ACHN (cell line): ENCODE measurements at regions not wholly inside any gene's neighbourhood (a gene's known extent, or its start where the extent isn't known, plus 50 kb on each side); places are given as distances from the start of the nearest gene placed in this dataset.

Source experiments
- DNase-seq: peaks from one replicate; pipeline ENCODE4 v3.0.0-alpha.2; 2015
- in situ Hi-C: cut with HindIII; loops from 2 replicates; pipeline ENCODE4 v1.10.0; 2017; ENCODE audit warnings: low sequenced_read_pairs, low pct_ligation_motif_present, low pct_unique_long_range_greater_than_20kb

GRCh38 chr13:22091222-22091970 lies 420.5 kb downstream of the FGF9 start:
- no peak for DNase-seq
- in situ Hi-C loops, result no loop called here

GRCh38 chr13:22091971-22092300 lies 421.1 kb downstream of the FGF9 start:
- in situ Hi-C loops, result no loop called here
- DNase-seq, result no peak

- in situ Hi-C loops, result no loop called here
- DNase-seq, result no peak
Observed at GRCh38 chr13:22092791-22093560, 422.1 kb downstream of the FGF9 start.

- in situ Hi-C loops, result no loop called here
- no peak for DNase-seq
Observed at GRCh38 chr13:22095794-22096193, 424.9 kb downstream of the FGF9 start.

GRCh38 chr13:22099585-22099984 lies 428.7 kb downstream of the FGF9 start:
- DNase-seq, result no peak
- in situ Hi-C loops, result no loop called here

GRCh38 chr13:22102271-22102670 lies 431.4 kb downstream of the FGF9 start:
- DNase-seq, result no peak
- in situ Hi-C loops, result no loop called here

DNA sequence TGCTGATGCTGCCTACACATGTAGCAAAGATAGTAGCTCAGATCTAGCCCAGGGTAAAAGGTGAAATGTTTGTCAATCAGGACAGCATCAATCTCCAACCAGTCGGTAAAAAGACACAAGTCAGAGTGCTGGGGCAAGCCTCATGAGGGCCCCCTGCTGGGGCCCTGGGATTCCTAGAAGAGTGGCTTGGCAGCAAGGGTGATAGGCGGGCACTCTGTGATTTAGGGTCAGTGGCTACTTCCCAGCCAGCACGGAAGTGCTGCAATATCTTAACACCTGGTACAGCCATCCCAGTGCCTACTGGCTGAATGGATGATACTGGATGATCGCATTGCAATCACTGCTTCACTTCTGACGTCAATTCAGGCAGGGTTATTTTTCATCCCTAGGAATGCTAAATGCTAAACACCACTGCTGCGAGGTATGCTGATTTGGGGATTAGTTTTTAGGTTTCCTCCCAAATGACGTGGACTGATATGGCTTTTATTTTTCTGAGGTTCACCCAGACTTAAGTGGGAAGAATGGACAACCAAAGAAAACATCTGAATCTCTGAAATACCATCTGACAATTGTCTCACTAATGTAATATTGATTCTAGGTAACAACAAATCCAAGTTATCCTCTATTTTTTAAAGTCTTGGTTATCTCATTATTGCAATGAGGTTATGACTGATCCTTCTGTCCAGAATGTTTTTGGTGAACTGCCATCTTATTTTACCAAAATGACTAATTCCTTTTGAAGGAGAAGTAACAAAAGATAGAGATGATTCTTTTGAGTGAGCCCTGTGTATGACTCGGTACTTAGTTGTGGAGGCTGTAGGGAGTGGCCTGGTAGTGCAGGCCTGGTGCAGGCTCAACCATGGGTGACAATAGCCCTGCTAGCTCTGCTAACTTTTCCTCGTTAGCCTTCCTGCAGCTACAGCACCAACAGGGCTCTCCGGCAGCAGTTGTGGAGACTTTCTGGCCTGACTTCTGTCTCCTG lies 432.5 kb downstream of the FGF9 start:
- in situ Hi-C loops, result no loop called here
- no peak for DNase-seq

DNA sequence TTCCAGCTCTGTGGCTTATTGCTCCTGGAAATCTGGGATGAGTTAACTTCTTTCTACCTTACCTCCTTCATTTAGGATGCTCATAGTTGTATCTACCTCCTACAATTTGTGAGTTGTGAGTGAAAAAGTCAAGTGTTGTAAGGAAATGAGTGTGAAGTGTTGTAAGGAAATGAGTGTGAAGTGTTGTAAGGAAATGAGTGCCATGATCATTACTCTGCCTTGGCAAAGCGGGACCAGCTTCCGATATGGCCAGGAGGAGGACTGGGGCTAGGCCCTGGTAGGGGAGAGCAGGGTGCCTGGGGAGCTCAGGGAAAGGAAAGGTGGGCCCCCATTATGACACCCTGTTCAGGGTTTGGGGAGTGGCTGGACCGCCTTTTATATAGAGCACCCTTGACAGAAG lies 435.2 kb downstream of the FGF9 start:
- no peak for DNase-seq
- in situ Hi-C loops, result no loop called here

GRCh38 chr13:22107549-22107948 lies 436.7 kb downstream of the FGF9 start:
- no peak for DNase-seq
- in situ Hi-C loops, result no loop called here

GRCh38 chr13:22108283-22108942 lies 437.5 kb downstream of the FGF9 start:
- in situ Hi-C loops, result no loop called here
- no peak for DNase-seq

DNA sequence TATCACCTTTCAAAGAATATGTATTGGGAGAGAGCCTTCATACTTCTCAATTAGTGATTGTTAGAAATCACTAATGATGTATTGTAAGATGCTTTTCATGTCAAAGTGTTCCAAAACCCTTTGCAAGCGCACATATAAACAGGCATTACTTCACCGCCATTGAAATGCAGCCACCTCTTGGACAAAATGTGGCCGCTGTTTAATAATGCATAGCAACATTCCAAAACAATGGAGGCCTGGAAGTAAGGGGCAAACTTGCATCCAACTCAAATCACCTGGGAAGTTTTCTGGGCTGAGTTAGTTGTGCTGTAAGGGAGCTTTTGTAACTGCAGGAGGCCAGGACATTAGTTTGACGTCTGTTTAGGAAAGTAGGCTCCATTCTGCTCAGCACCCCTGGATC lies 438.1 kb downstream of the FGF9 start:
- no peak for DNase-seq
- in situ Hi-C loops, result no loop called here

GRCh38 chr13:22110368-22110767 lies 439.5 kb downstream of the FGF9 start:
- in situ Hi-C loops, result no loop called here
- no peak for DNase-seq

DNA sequence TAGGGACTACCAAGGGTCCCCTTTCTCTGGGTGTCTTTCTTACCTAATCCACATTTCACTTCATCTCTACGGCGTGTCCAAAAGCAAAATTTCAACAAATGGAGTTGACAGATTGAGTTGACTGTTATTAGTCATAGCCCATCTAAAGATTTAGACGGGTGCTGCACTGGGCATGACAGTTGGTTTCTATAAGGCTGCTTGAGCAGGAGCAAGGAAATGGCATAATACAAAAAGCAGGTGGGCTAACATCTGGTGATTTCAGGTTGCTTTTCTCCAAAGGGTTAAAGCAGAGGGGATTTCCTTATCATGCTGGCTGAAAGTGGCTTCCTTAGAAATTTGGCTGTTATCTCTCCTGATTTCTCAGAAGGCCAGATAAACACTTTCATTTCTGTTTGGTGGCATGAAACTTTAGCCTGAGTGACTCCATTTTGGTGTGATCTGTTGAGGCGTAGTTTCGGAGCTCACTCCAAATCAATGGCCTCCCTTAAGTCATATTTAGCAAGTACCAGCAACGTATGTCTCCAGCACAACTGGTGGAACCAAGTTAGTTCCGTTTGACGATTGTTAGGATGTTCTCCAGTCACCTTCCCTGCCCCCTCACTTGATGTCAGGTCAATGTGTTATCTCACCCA lies 440.4 kb downstream of the FGF9 start:
- in situ Hi-C loops, result no loop called here
- no peak for DNase-seq

GRCh38 chr13:22111961-22112360 lies 441.1 kb downstream of the FGF9 start:
- in situ Hi-C loops, result no loop called here
- no peak for DNase-seq

GRCh38 chr13:22112956-22113745 lies 442.3 kb downstream of the FGF9 start:
- in situ Hi-C loops, result no loop called here
- DNase-seq, result no peak

DNA sequence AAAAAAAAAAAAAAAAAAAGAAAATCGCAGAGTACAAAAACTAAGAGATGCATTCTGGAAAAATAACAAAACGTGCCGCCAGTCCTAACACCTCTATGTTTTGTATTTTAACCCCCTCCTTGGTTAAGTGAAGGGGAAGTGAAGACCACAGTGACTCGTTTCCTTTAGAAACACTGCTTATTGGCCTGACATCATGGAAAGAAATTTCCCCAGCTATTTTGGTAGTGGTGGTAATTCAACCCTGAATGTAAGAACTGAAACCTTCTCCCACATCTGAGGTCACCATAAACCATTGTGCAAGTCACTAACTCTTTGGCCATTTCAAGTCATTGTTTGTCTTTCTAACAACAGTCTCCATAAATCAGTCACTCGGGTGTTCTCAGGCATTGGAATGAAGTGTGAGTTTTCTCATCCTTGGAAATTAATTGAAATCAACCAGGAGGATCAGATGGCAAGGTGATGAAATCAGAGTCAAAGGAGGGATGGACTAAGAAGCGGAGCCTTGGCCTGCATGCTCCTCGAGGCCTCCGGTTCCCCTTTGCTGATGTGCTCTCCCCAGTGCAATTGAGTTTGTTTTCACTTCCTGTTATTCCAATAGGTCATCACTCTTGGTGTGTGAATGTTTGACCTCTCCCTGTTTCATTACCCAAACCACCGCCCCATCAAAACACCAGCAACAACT lies 443.9 kb downstream of the FGF9 start:
- in situ Hi-C loops, result no loop called here
- no peak for DNase-seq

- no peak for DNase-seq
- in situ Hi-C loops, result no loop called here
Observed at GRCh38 chr13:22118158-22118557, 447.3 kb downstream of the FGF9 start.
